OCI-LY3 (cell line): ENCODE measurements at regions not wholly inside any gene's neighbourhood (a gene's known extent, or its start where the extent isn't known, plus 50 kb on each side); places are given as distances from the start of the nearest gene placed in this dataset.

Experiments used
- H2AFZ ChIP-seq: fragments of 200-600, 300-600 bp; shearing (Covaris generic); 2 replicates; pipeline ENCODE4 v1.6.0; 2014; ENCODE audit warnings: antibody characterized with exemption, low read depth, low read length
- H3K27ac ChIP-seq: fragments of 200-600, 300-600 bp; sonication (generic); 2 replicates; pipeline ENCODE4 v1.5.1; 2014; ENCODE audit warnings: mild to moderate bottlenecking, low read length, moderate library complexity, mixed read lengths
- H3K27me3 ChIP-seq: fragments of 200-600, 300-600 bp; sonication (generic); 2 replicates; pipeline ENCODE4 v1.6.1; 2014; ENCODE audit warnings: low read depth, low read length, mixed read lengths
- H3K36me3 ChIP-seq: fragments of 200-600, 300-600 bp; sonication (generic); replicated peaks from 2 replicates; pipeline ENCODE3; 2014; ENCODE audit warnings: low read depth, low read length, mixed read lengths
- H3K4me1 ChIP-seq: fragments of 300-600, 200-600 bp; sonication (generic); 2 replicates; pipeline ENCODE4 v1.6.1; 2014; ENCODE audit warnings: low read length, mixed read lengths
- H3K4me2 ChIP-seq: fragments of 200-600, 300-600 bp; sonication (generic); 2 replicates; pipeline ENCODE4 v1.6.1; 2014; ENCODE audit warnings: low read length, mixed read lengths
- H3K4me3 ChIP-seq: fragments of 300-600, 200-600 bp; sonication (generic); 2 replicates; pipeline ENCODE4 v1.5.1; 2014; ENCODE audit warnings: antibody characterized with exemption, mild to moderate bottlenecking, low read length, moderate library complexity
- H3K79me2 ChIP-seq: fragments of 300-600, 200-600 bp; shearing (Covaris generic); 2 replicates; pipeline ENCODE4 v1.6.1; 2014; ENCODE audit warnings: mild to moderate bottlenecking, low read length, mixed read lengths
- H3K9ac ChIP-seq: fragments of 300-600, 200-600 bp; shearing (Covaris generic); 2 replicates; pipeline ENCODE4 v1.6.0; 2014; ENCODE audit warnings: mild to moderate bottlenecking, low read length, moderate library complexity
- H3K9me3 ChIP-seq: fragments of 200-600, 300-600 bp; shearing (Covaris generic); 2 replicates; pipeline ENCODE4 v1.6.1; 2014; ENCODE audit warnings: low read length, mixed read lengths; ENCODE audit not compliant: insufficient read depth
- H4K20me1 ChIP-seq: fragments of 200-600, 300-600 bp; sonication (generic); 2 replicates; pipeline ENCODE4 v1.6.1; 2016; ENCODE audit warnings: low read length, mixed read lengths; ENCODE audit not compliant: insufficient read depth
- CTCF ChIP-seq: fragments of 200-600, 300-600 bp; sonication (generic); IDR thresholded peaks from 2 replicates; pipeline ENCODE4 v1.5.1; 2014; ENCODE audit warnings: antibody characterized with exemption, low read length, low read depth
- EZH2phosphoT487 ChIP-seq: fragments of 200-600 bp; shearing (Covaris generic); IDR thresholded peaks from 2 replicates; pipeline ENCODE4 v1.6.1; 2018; ENCODE audit warnings: antibody characterized with exemption, mixed run types, low read depth

- TF ChIP-seq CTCF: no peak
- TF ChIP-seq EZH2phosphoT487: no peak
- no peaks in the 10 kb centered on the region for H3K9me3 ChIP-seq
Measured at GRCh38 chr21:27076025-27076424, 109.1 kb upstream of the ADAMTS5 start.

GRCh38 chr21:27070861-27071670, 104.2 kb upstream of the ADAMTS5 start:
- no peak overlapping the region for H3K4me2 ChIP-seq
- no peaks in the 10 kb centered on the region for H3K36me3 ChIP-seq
- no peak for TF ChIP-seq EZH2phosphoT487
- no peak for TF ChIP-seq CTCF
- H3K9me3 ChIP-seq: no peaks in the 10 kb centered on the region
- H3K4me3 ChIP-seq: no peak overlapping the region
- no peaks in the 10 kb centered on the region for H3K79me2 ChIP-seq
- H3K27ac ChIP-seq: no peak overlapping the region
- H3K4me1 ChIP-seq: no peaks in the 10 kb centered on the region
- H3K9ac ChIP-seq: no peak overlapping the region
- no peak overlapping the region for H2AFZ ChIP-seq
- no peaks in the 10 kb centered on the region for H3K27me3 ChIP-seq
- H4K20me1 ChIP-seq: no peaks in the 10 kb centered on the region

More at GRCh38 chr21:27076025-27076424, 109.1 kb upstream of the ADAMTS5 start:
- Histone ChIP-seq H4K20me1 (no peaks in the 10 kb centered on the region), H2AFZ (no peak overlapping the region), H3K79me2 (no peaks in the 10 kb centered on the region), H3K4me2 (no peak overlapping the region), H3K27ac (no peak overlapping the region), H3K4me3 (no peak overlapping the region), H3K27me3 (no peaks in the 10 kb centered on the region), H3K9ac (no peak overlapping the region), H3K4me1 (no peaks in the 10 kb centered on the region), H3K36me3 (no peaks in the 10 kb centered on the region)

GRCh38 chr21:27068811-27069210, 101.9 kb upstream of the ADAMTS5 start:
- Histone ChIP-seq H2AFZ (no peak overlapping the region), H3K4me3 (no peak overlapping the region), H3K79me2 (no peaks in the 10 kb centered on the region), H3K4me2 (no peak overlapping the region), H3K27ac (no peak overlapping the region), H3K9me3 (no peaks in the 10 kb centered on the region), H3K36me3 (no peaks in the 10 kb centered on the region), H3K9ac (no peak overlapping the region), H4K20me1 (no peaks in the 10 kb centered on the region), H3K4me1 (no peaks in the 10 kb centered on the region), H3K27me3 (no peaks in the 10 kb centered on the region)
- TF ChIP-seq EZH2phosphoT487 (no peak), CTCF (no peak)

DNA sequence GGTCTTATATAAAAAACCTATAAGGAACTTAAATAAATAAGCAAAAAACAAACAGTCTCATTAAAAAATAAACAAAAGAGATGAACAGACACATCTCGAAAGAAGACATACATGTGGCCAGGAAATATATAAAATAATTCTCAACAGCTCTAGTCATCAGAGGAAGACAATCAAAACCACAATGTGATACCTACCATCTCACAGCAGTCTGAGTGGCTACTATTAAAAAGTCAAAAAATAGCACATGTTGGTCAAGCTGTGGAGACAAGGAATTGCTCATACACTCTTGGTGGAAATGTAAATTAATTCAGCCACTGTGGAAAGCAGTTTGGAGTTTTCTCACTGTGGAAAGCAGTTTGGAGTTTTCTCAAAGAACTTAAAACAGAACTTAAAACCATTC, 100.3 kb upstream of the ADAMTS5 start:
- H3K9ac ChIP-seq: no peak overlapping the region
- H3K27ac ChIP-seq: no peak overlapping the region
- no peak overlapping the region for H3K4me3 ChIP-seq
- H3K36me3 ChIP-seq: no peaks in the 10 kb centered on the region
- no peaks in the 10 kb centered on the region for H3K27me3 ChIP-seq
- no peaks in the 10 kb centered on the region for H4K20me1 ChIP-seq
- H3K9me3 ChIP-seq: 0 out of 2 replicates have a peak, but pooled peaks cover 6% of the 10 kb centered on the region
- TF ChIP-seq EZH2phosphoT487 (no peak), CTCF (no peak)
- H3K4me1 ChIP-seq: no peaks in the 10 kb centered on the region
- no peak overlapping the region for H2AFZ ChIP-seq
- no peak overlapping the region for H3K4me2 ChIP-seq
- no peaks in the 10 kb centered on the region for H3K79me2 ChIP-seq
